H1 (cell line): ENCODE measurements at regions not wholly inside any gene's neighbourhood (a gene's known extent, or its start where the extent isn't known, plus 50 kb on each side); places are given as distances from the start of the nearest gene placed in this dataset.
"Not testable (repeated sequence)": the region's sequence is repeated elsewhere in the genome, so short reads cannot be mapped to it uniquely, and the experiment has no call there.

Experiments
- CTCF ChIA-PET: fragments of 300-600 bp; sonication (Branson Sonifier 250); formaldehyde crosslinking; loops from one replicate; lab custom pipeline; 2021; ENCODE audit not compliant: partially characterized antibody; lab: Charles Lee
- POLR2A ChIA-PET: fragments of 300-600 bp; sonication (Branson Sonifier 250); formaldehyde crosslinking; loops from one replicate; lab custom pipeline; 2021; ENCODE audit warnings: inconsistent platforms; ENCODE audit not compliant: partially characterized antibody; lab: Charles Lee
- DNase-seq, 2 experiments: peaks; one replicate each; pipeline versions ENCODE4 v3.0.0 to v3.0.0-alpha.2; 2010 to 2022; ENCODE audit warnings: low spot score in 2 of 2, low read depth in 1 of 2, mixed read lengths in 1 of 2
- FAIRE-seq: peaks from 2 replicates; lab custom pipeline; 2011; peaks lifted over from hg19 to GRCh38; lab: Jason Lieb, UNC
- H2AFZ ChIP-seq: 2 replicates; pipeline ENCODE4 v1.8.1; 2012; ENCODE audit warnings: low read length, inconsistent platforms
- H2AK5ac ChIP-seq: 2 replicates; pipeline ENCODE4 v1.6.1; 2013; ENCODE audit warnings: low read depth, low read length
- H2BK120ac ChIP-seq: replicated peaks from 2 replicates; pipeline ENCODE3; 2013; ENCODE audit warnings: low read depth, low read length, inconsistent platforms
- H2BK12ac ChIP-seq: 2 replicates; pipeline ENCODE4 v1.6.1; 2013; ENCODE audit warnings: low read depth, low read length
- H2BK15ac ChIP-seq: 2 replicates; pipeline ENCODE4 v1.6.1; 2013; ENCODE audit warnings: low read length
- H2BK20ac ChIP-seq: 2 replicates; pipeline ENCODE4 v1.6.1; 2013; ENCODE audit warnings: low read length
- H2BK5ac ChIP-seq: 2 replicates; pipeline ENCODE4 v1.6.1; 2013; ENCODE audit warnings: low read depth, low read length
- H3K14ac ChIP-seq: 2 replicates; pipeline ENCODE4 v1.6.1; 2013; ENCODE audit warnings: inconsistent platforms; ENCODE audit not compliant: insufficient read length
- H3K18ac ChIP-seq: 2 replicates; pipeline ENCODE4 v1.6.1; 2013; ENCODE audit warnings: low read length; ENCODE audit errors: extremely low read depth
- H3K23ac ChIP-seq: 2 replicates; pipeline ENCODE4 v1.6.1; 2013; ENCODE audit warnings: inconsistent platforms; ENCODE audit not compliant: insufficient read length
- H3K23me2 ChIP-seq: 2 replicates; pipeline ENCODE4 v1.6.1; 2013; ENCODE audit warnings: low read depth, low read length
- H3K27ac ChIP-seq: 2 replicates; pipeline ENCODE4 v1.6.1; 2011; ENCODE audit warnings: low read depth, low read length, inconsistent platforms
- H3K27me3 ChIP-seq, 4 experiments: replicated peaks in 1 of 4; 1 replicate in 1 of 4; 2 replicates in 3 of 4; pipeline versions ENCODE4 v1.6.1 to v1.8.1; 2011 to 2013; ENCODE audit warnings: low read length in 3 of 4, mild to moderate bottlenecking in 3 of 4, inconsistent platforms in 2 of 4, mixed read lengths in 2 of 4, moderate library complexity in 1 of 4; ENCODE audit not compliant: control insufficient read depth in 3 of 4, insufficient read depth in 3 of 4; ENCODE audit errors: extremely low read depth in 1 of 4
- H3K36me3 ChIP-seq, 4 experiments: 2 replicates each; pipeline versions ENCODE4 v1.6.1 to v1.8.1; 2011 to 2013; ENCODE audit warnings: mild to moderate bottlenecking in 4 of 4, low read length in 3 of 4, moderate library complexity in 2 of 4, control low read depth in 1 of 4, inconsistent platforms in 1 of 4; ENCODE audit not compliant: insufficient read depth in 4 of 4, control insufficient read depth in 2 of 4
- H3K4ac ChIP-seq: replicated peaks from 2 replicates; pipeline ENCODE3; 2013; ENCODE audit warnings: low read length, low read depth, mixed read lengths, inconsistent platforms; ENCODE audit not compliant: insufficient read length
- H3K4me1 ChIP-seq, 4 experiments: replicated peaks in 1 of 4; 1 replicate in 1 of 4; 2 replicates in 3 of 4; pipeline versions ENCODE4 v1.6.1 to v1.8.1; 2011 to 2013; ENCODE audit warnings: low read length in 3 of 4, inconsistent platforms in 2 of 4, mixed read lengths in 1 of 4; ENCODE audit not compliant: insufficient read depth in 4 of 4, control insufficient read depth in 3 of 4
- H3K4me2 ChIP-seq, 2 experiments: 2 replicates each; pipeline versions ENCODE4 v1.6.1 to v1.8.1; 2011 to 2013; ENCODE audit warnings: low read depth in 2 of 2, low read length in 2 of 2, control low read depth in 1 of 2, inconsistent platforms in 1 of 2, mild to moderate bottlenecking in 1 of 2; ENCODE audit not compliant: insufficient read depth in 1 of 2
- H3K4me3 ChIP-seq, 4 experiments: fragments of 200-600, 300-600 bp in 1 of 4; sonication (generic), shearing (Covaris generic), sonication (Bioruptor Twin) in 1 of 4; 2 replicates each; pipeline versions ENCODE4 v1.5.1 to v1.8.1; 2011 to 2016; ENCODE audit warnings: low read length in 4 of 4, low read depth in 3 of 4, control low read depth in 2 of 4, inconsistent platforms in 2 of 4, mild to moderate bottlenecking in 2 of 4, mixed read lengths in 1 of 4, moderate library complexity in 1 of 4; ENCODE audit not compliant: insufficient read depth in 2 of 4; ENCODE audit errors: extremely low read depth in 1 of 4
- H3K56ac ChIP-seq: replicated peaks from 2 replicates; pipeline ENCODE3; 2013; ENCODE audit warnings: low read depth, mild to moderate bottlenecking, mixed read lengths, low read length, inconsistent platforms; ENCODE audit not compliant: insufficient read length
- H3K79me1 ChIP-seq: 2 replicates; pipeline ENCODE4 v1.6.1; 2013; ENCODE audit warnings: low read depth, low read length, control low read depth
- H3K79me2 ChIP-seq, 2 experiments: 2 replicates each; pipeline versions ENCODE4 v1.6.1 to v1.8.1; 2012 to 2013; ENCODE audit warnings: low read length in 2 of 2, mild to moderate bottlenecking in 2 of 2, inconsistent platforms in 1 of 2; ENCODE audit not compliant: insufficient read depth in 2 of 2, control insufficient read depth in 1 of 2
- H3K9ac ChIP-seq, 4 experiments: replicated peaks in 1 of 4; 1 replicate in 1 of 4; 2 replicates in 3 of 4; pipeline versions ENCODE4 v1.6.1 to v1.8.1; 2011 to 2013; ENCODE audit warnings: low read depth in 3 of 4, low read length in 3 of 4, control low read depth in 2 of 4, mild to moderate bottlenecking in 2 of 4, moderate library complexity in 2 of 4, inconsistent platforms in 1 of 4; ENCODE audit errors: extremely low read depth in 1 of 4
- H3K9me3 ChIP-seq, 2 experiments: 2 replicates each; pipeline versions ENCODE4 v1.6.1 to v1.8.1; 2012 to 2013; ENCODE audit warnings: mild to moderate bottlenecking in 2 of 2, moderate library complexity in 2 of 2, control low read depth in 1 of 2, inconsistent platforms in 1 of 2, low read depth in 1 of 2, low read length in 1 of 2, mixed read lengths in 1 of 2; ENCODE audit not compliant: insufficient read depth in 2 of 2
- H4K20me1 ChIP-seq, 2 experiments: replicated peaks in 1 of 2; 2 replicates each; pipeline versions ENCODE3 to v1.8.1; 2011 to 2013; ENCODE audit warnings: inconsistent platforms in 2 of 2, low read length in 2 of 2, mild to moderate bottlenecking in 1 of 2; ENCODE audit not compliant: insufficient read depth in 2 of 2, control insufficient read depth in 1 of 2
- H4K5ac ChIP-seq: 2 replicates; pipeline ENCODE4 v1.6.1; 2013; ENCODE audit warnings: low read length, low read depth, mixed read lengths, inconsistent platforms; ENCODE audit not compliant: insufficient read length
- H4K8ac ChIP-seq: 2 replicates; pipeline ENCODE4 v1.8.0; 2013; ENCODE audit warnings: mild to moderate bottlenecking, moderate library complexity, low read length, inconsistent platforms; ENCODE audit not compliant: insufficient read depth; ENCODE audit errors: extremely low read depth
- H4K91ac ChIP-seq: replicated peaks from 2 replicates; pipeline ENCODE3; 2013; ENCODE audit warnings: low read length, mixed read lengths, inconsistent platforms; ENCODE audit not compliant: insufficient read length
- WGBS, 2 experiments: shearing (Covaris generic) in 1 of 2; methylation state at CpG; one replicate each; pipeline versions ENCODE4 v1.1.6 to v1.1.7; 2013 to 2015; ENCODE audit warnings: low lambda C conversion rate in 2 of 2, mixed read lengths in 2 of 2, inconsistent platforms in 1 of 2, low coverage in 1 of 2, missing lambda C conversion rate in 1 of 2; ENCODE audit not compliant: insufficient replicate concordance in 2 of 2, insufficient coverage in 1 of 2, insufficient read length in 1 of 2; ENCODE audit errors: extremely low coverage in 1 of 2, missing lambda C conversion rate in 1 of 2; 5-methylcytosine and 5-hydroxymethylcytosine counted together

GRCh38 chr15:58365098-58365497 lies 66.7 kb upstream of the LIPC start:
- H2AFZ ChIP-seq, H3K23me2 ChIP-seq, H3K4me2 ChIP-seq, H3K27me3 ChIP-seq, H4K91ac ChIP-seq, H3K14ac ChIP-seq, H2BK5ac ChIP-seq, H3K23ac ChIP-seq, H2BK120ac ChIP-seq, H3K56ac ChIP-seq, H2BK12ac ChIP-seq, H3K18ac ChIP-seq, H3K4ac ChIP-seq, H3K36me3 ChIP-seq, H3K4me1 ChIP-seq, H2BK15ac ChIP-seq, DNase-seq, FAIRE-seq, H3K9ac ChIP-seq, H4K5ac ChIP-seq, H4K8ac ChIP-seq, H3K79me1 ChIP-seq, H3K9me3 ChIP-seq, H4K20me1 ChIP-seq, H3K27ac ChIP-seq, H3K4me3 ChIP-seq, POLR2A ChIA-PET, H2BK20ac ChIP-seq, H2AK5ac ChIP-seq, H3K79me2 ChIP-seq: not testable (repeated sequence)
- CTCF ChIA-PET = interaction anchor here (1.5 kb wide), 1 partner anchor 56 kb away, joined by 3 read pairs; no protein-coding TSS in a partner anchor
- 95% methylated on average over 1 of the region's 1 CpG; no CpG with 5 or more reads in 1 of the 2 experiments for WGBS, 2 experiments
